ENCODE measurements at regions not wholly inside any gene's neighbourhood (a gene's known extent, or its start where the extent isn't known, plus 50 kb on each side); places are given as distances from the start of the nearest gene placed in this dataset.

DNA sequence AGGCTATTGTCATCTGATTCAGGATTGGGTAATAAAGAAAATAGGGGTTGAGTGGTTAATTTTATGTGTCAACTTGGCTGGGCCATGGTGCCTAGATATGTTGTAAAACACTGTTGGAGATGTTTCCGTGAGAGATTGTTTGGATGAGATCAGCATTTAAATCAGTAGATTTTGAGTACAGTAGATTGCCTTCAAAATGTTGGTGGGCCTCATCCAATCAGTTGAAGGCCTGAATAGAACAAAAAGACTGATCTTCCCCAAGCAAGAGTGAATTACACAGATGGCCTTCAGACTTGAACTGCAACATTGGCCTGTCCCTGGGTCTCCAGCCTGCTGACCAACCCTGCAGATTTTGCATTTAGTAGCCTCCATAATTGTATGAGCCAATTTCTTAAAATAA, 401.3 kb upstream of the KIF2A start:
- TF ChIP-seq POLR2AphosphoS5 (IDR thresholded peaks at IDR 0.05; ENCODE audit: low read depth, low read length) (no peak), FOXP2 (optimal IDR thresholded peaks at IDR 0.05; ENCODE audit: borderline replicate concordance, extremely low read depth, extremely low read length, insufficient read depth) (no peak), SIN3A (IDR thresholded peaks at IDR 0.05; ENCODE audit: borderline replicate concordance, insufficient read depth, low read length) (no peak), TAF1 (IDR thresholded peaks at IDR 0.05; ENCODE audit: borderline replicate concordance, insufficient read depth, low read length) (no peak)
- TF ChIP-seq, protein P1, sequence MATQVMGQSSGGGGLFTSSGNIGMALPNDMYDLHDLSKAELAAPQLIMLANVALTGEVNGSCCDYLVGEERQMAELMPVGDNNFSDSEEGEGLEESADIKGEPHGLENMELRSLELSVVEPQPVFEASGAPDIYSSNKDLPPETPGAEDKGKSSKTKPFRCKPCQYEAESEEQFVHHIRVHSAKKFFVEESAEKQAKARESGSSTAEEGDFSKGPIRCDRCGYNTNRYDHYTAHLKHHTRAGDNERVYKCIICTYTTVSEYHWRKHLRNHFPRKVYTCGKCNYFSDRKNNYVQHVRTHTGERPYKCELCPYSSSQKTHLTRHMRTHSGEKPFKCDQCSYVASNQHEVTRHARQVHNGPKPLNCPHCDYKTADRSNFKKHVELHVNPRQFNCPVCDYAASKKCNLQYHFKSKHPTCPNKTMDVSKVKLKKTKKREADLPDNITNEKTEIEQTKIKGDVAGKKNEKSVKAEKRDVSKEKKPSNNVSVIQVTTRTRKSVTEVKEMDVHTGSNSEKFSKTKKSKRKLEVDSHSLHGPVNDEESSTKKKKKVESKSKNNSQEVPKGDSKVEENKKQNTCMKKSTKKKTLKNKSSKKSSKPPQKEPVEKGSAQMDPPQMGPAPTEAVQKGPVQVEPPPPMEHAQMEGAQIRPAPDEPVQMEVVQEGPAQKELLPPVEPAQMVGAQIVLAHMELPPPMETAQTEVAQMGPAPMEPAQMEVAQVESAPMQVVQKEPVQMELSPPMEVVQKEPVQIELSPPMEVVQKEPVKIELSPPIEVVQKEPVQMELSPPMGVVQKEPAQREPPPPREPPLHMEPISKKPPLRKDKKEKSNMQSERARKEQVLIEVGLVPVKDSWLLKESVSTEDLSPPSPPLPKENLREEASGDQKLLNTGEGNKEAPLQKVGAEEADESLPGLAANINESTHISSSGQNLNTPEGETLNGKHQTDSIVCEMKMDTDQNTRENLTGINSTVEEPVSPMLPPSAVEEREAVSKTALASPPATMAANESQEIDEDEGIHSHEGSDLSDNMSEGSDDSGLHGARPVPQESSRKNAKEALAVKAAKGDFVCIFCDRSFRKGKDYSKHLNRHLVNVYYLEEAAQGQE (IDR thresholded peaks at IDR 0.05; ENCODE audit: insufficient read depth in 1 of 2, low read depth in 2 of 2, low read length in 2 of 2) = no peak

DNA sequence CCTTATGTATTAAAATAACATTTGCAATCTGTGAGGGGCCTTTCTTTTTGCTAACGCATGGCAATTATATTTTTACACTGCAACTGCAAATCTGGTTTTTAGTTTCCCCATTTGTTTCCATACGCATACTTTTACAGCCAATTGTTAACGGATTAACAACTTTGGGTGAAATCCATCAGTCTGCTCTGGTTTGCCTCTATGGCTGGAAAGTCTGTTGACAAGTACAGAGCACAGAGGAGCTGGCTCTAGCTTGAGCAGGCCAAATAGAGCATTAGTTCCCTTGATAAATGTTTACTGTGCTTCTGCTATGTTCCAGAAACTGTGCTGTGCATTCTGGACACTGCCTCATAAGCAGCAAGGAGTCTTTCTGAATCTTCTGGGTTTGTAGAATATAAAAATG, 400.4 kb upstream of the KIF2A start:
- TF ChIP-seq POLR2AphosphoS5 (IDR thresholded peaks at IDR 0.05; ENCODE audit: low read depth, low read length) (no peak), SIN3A (IDR thresholded peaks at IDR 0.05; ENCODE audit: borderline replicate concordance, insufficient read depth, low read length) (no peak)
- TF ChIP-seq, protein P1 (IDR thresholded peaks at IDR 0.05; ENCODE audit: insufficient read depth in 1 of 2, low read depth in 2 of 2, low read length in 2 of 2) = no peak

DNA sequence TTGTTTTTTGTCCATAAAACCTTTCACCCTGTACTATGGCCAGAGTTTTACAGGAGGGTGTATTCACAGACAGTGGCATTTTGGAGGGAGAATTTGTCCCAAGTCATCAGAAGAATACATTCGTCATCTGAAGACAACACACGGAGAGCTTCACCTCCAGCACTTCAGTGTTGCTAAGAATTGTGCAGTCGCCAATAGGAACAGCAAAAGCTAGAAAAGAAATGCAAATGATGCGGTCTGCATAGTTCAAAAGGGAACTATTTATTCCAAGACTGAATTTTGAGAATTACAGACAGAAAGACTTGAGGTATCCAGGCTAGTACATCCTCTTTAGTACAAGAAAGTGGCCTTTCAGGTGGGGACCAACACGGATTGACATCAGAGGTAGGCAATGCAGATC, 399.2 kb upstream of the KIF2A start:
- no peak for TF ChIP-seq FOXP2 (optimal IDR thresholded peaks at IDR 0.05; ENCODE audit: borderline replicate concordance, extremely low read depth, extremely low read length, insufficient read depth)
- TF ChIP-seq, protein P1 (IDR thresholded peaks at IDR 0.05; ENCODE audit: insufficient read depth in 1 of 2, low read depth in 2 of 2, low read length in 2 of 2) = no peak
- no peak for TF ChIP-seq TAF1 (IDR thresholded peaks at IDR 0.05; ENCODE audit: borderline replicate concordance, insufficient read depth, low read length)
- no peak for TF ChIP-seq SIN3A (IDR thresholded peaks at IDR 0.05; ENCODE audit: borderline replicate concordance, insufficient read depth, low read length)
- no peak for TF ChIP-seq POLR2AphosphoS5 (IDR thresholded peaks at IDR 0.05; ENCODE audit: low read depth, low read length)

DNA sequence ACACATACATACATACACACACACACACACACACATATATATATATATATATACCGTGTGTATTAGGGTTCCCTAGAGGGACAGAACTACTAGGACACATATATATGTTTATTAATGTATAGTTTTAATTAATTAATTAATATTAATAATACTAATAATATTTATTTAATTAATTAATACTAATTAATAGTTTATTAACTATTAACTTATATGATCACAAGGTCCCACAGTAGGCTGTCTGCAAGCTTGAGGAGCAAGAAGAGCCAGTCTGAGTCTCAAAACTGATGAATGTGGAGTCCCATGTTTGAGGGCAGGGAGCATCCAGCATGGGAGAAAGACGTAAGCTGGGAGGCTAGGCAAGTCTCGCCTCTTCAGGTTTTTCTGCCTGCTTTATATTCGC, 398.0 kb upstream of the KIF2A start:
- TF ChIP-seq FOXP2 (optimal IDR thresholded peaks at IDR 0.05; ENCODE audit: borderline replicate concordance, extremely low read depth, extremely low read length, insufficient read depth) (no peak), TAF1 (IDR thresholded peaks at IDR 0.05; ENCODE audit: borderline replicate concordance, insufficient read depth, low read length) (no peak), POLR2AphosphoS5 (IDR thresholded peaks at IDR 0.05; ENCODE audit: low read depth, low read length) (no peak), SIN3A (IDR thresholded peaks at IDR 0.05; ENCODE audit: borderline replicate concordance, insufficient read depth, low read length) (no peak)
- TF ChIP-seq, protein P1 (IDR thresholded peaks at IDR 0.05; ENCODE audit: insufficient read depth in 1 of 2, low read depth in 2 of 2, low read length in 2 of 2) = no peak

DNA sequence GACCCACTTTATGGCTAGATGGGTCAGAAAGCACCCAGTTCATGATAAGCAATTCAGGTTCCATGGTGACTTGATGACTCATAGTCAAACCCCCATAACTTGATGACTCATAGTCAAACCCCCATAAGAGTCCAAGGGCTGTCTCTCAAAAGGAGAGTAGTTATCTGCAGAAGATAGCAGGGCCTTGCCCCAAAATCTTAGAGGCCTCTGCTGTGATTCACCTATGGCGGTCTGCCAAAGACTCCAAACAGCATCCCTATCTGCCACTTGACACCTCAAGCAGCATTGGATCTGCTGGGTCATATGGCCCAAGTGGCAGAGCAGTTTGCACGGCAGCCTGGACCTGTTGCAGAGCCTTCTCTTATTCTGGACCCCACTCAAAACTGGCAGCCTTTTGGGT, 395.2 kb upstream of the KIF2A start:
- no peak for TF ChIP-seq TAF1 (IDR thresholded peaks at IDR 0.05; ENCODE audit: borderline replicate concordance, insufficient read depth, low read length)
- TF ChIP-seq FOXP2 (optimal IDR thresholded peaks at IDR 0.05; ENCODE audit: borderline replicate concordance, extremely low read depth, extremely low read length, insufficient read depth) = no peak
- TF ChIP-seq, protein P1 (IDR thresholded peaks at IDR 0.05; ENCODE audit: insufficient read depth in 1 of 2, low read depth in 2 of 2, low read length in 2 of 2) = no peak
- no peak for TF ChIP-seq SIN3A (IDR thresholded peaks at IDR 0.05; ENCODE audit: borderline replicate concordance, insufficient read depth, low read length)
- TF ChIP-seq POLR2AphosphoS5 (IDR thresholded peaks at IDR 0.05; ENCODE audit: low read depth, low read length) = no peak

Data from PFSK-1 (cell line).